Smooth muscle cell (in vitro differentiated cells): ENCODE measurements at regions not wholly inside any gene's neighbourhood (a gene's known extent, or its start where the extent isn't known, plus 50 kb on each side); places are given as distances from the start of the nearest gene placed in this dataset.

Experiments used
- DNase-seq: peaks from one replicate; lab custom pipeline; 2025; ENCODE audit not compliant: unreplicated experiment; lab: John Stamatoyannopoulos, UW
- H2AFZ ChIP-seq: fragments of 200-600 bp; sonication (generic); 2 replicates; pipeline ENCODE4 v1.6.0; 2016; ENCODE audit warnings: antibody characterized with exemption, low read depth, mild to moderate bottlenecking
- H3F3A ChIP-seq: fragments of 200-600 bp; sonication (generic); 2 replicates; pipeline ENCODE4 v1.6.0; 2017; ENCODE audit warnings: antibody characterized with exemption, low read depth
- H3K27ac ChIP-seq: fragments of 200-600 bp; sonication (generic); 2 replicates; pipeline ENCODE4 v1.5.1; 2016; ENCODE audit warnings: low read depth, mild to moderate bottlenecking
- H3K27me3 ChIP-seq: fragments of 200-600 bp; sonication (generic); 2 replicates; pipeline ENCODE4 v1.6.1; 2016; ENCODE audit warnings: low read depth, mild to moderate bottlenecking
- H3K36me3 ChIP-seq: fragments of 200-600 bp; sonication (generic); 2 replicates; pipeline ENCODE4 v1.5.1; 2016; ENCODE audit warnings: low read depth
- H3K4me1 ChIP-seq: fragments of 200-600 bp; sonication (generic); 2 replicates; pipeline ENCODE4 v1.5.1; 2016; ENCODE audit warnings: low read depth
- H3K4me2 ChIP-seq: fragments of 200-600 bp; sonication (generic); 2 replicates; pipeline ENCODE4 v1.6.0; 2016; ENCODE audit warnings: mild to moderate bottlenecking
- H3K4me3 ChIP-seq: fragments of 200-600 bp; sonication (generic); 2 replicates; pipeline ENCODE4 v1.5.1; 2016; ENCODE audit warnings: mild to moderate bottlenecking
- H3K79me2 ChIP-seq: fragments of 200-600 bp; sonication (generic); 2 replicates; pipeline ENCODE4 v1.6.0; 2016; ENCODE audit warnings: low read depth, mild to moderate bottlenecking
- H3K9ac ChIP-seq: fragments of 200-600 bp; sonication (generic); 2 replicates; pipeline ENCODE4 v1.6.0; 2016; ENCODE audit warnings: low read depth
- H3K9me3 ChIP-seq: fragments of 200-600 bp; sonication (generic); replicated peaks from 2 replicates; pipeline ENCODE4 v1.5.1; 2016; ENCODE audit warnings: low read depth
- H4K20me1 ChIP-seq: fragments of 200-600 bp; sonication (generic); 2 replicates; pipeline ENCODE4 v1.6.0; 2016; ENCODE audit warnings: low read depth
- CTCF ChIP-seq: fragments of 200-600 bp; sonication (generic); IDR thresholded peaks from 2 replicates; pipeline ENCODE4 v1.5.1; 2017; ENCODE audit warnings: borderline replicate concordance, mild to moderate bottlenecking, antibody characterized with exemption; ENCODE audit not compliant: insufficient read depth, poor library complexity, severe bottlenecking
- WGBS: methylation state at CpG from one replicate; pipeline ENCODE4 v1.1.7; 2016; ENCODE audit warnings: low lambda C conversion rate; 5-methylcytosine and 5-hydroxymethylcytosine counted together

DNA sequence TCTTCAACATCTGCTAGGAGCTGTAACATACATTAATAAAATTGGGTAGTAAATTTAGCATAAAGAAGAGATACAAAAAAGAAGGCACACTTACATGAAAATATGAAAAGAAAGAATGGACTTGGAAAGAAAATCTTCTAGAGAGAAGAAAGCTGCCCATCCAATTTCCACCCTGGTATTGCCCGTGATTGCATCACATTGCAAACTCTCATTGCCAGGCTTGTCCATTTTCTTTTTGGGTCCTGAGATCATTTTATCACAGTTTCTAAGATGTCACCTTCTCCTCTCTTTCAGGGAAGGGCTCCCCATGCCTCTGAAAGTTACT, 321.5 kb downstream of the RND3 start:
- Histone ChIP-seq H3K79me2 (no peaks in the 10 kb centered on the region), H2AFZ (no peak overlapping the region), H3K4me1 (peaks cover 7% of the 10 kb centered on the region), H3K4me3 (no peak overlapping the region), H4K20me1 (no peaks in the 10 kb centered on the region), H3K9ac (no peak overlapping the region), H3K9me3 (no peaks in the 10 kb centered on the region), H3K27ac (no peak overlapping the region), H3K36me3 (no peaks in the 10 kb centered on the region), H3K27me3 (no peaks in the 10 kb centered on the region), H3K4me2 (no peak overlapping the region), H3F3A (no peaks in the 10 kb centered on the region)
- DNase-seq: no peak
- WGBS: 95% methylated on average over 1 of the region's 1 CpG
- no peak for TF ChIP-seq CTCF

- no peaks in the 10 kb centered on the region for H3K9me3 ChIP-seq
- no peaks in the 10 kb centered on the region for H3K27me3 ChIP-seq
- no peak overlapping the region for H3K4me3 ChIP-seq
- peaks cover 7% of the 10 kb centered on the region for H3K4me1 ChIP-seq
- no peaks in the 10 kb centered on the region for H3K36me3 ChIP-seq
- H3K4me2 ChIP-seq: no peak overlapping the region
- H3K27ac ChIP-seq: no peak overlapping the region
- no peak overlapping the region for H3K9ac ChIP-seq
- 97% methylated on average over 6 of the region's 6 CpGs for WGBS
- no peak for TF ChIP-seq CTCF
- no peaks in the 10 kb centered on the region for H3K79me2 ChIP-seq
- DNase-seq: no peak
- no peak overlapping the region for H2AFZ ChIP-seq
- H3F3A ChIP-seq: no peaks in the 10 kb centered on the region
- H4K20me1 ChIP-seq: no peaks in the 10 kb centered on the region
Measured at GRCh38 chr2:150165442-150165841, 322.0 kb downstream of the RND3 start.

- no peak overlapping the region for H3K4me2 ChIP-seq
- H4K20me1 ChIP-seq: no peaks in the 10 kb centered on the region
- H3K4me3 ChIP-seq: no peak overlapping the region
- H3K9me3 ChIP-seq: no peaks in the 10 kb centered on the region
- H3K79me2 ChIP-seq: no peaks in the 10 kb centered on the region
- DNase-seq: no peak
- no peak for TF ChIP-seq CTCF
- H3K4me1 ChIP-seq: no peaks in the 10 kb centered on the region
- 91% methylated on average over 6 of the region's 6 CpGs for WGBS
- H3K27ac ChIP-seq: no peak overlapping the region
- no peaks in the 10 kb centered on the region for H3F3A ChIP-seq
- no peak overlapping the region for H2AFZ ChIP-seq
- H3K36me3 ChIP-seq: no peaks in the 10 kb centered on the region
- H3K27me3 ChIP-seq: no peaks in the 10 kb centered on the region
- H3K9ac ChIP-seq: no peak overlapping the region
Measured at GRCh38 chr2:150162241-150162942, 325.1 kb downstream of the RND3 start.

- Histone ChIP-seq H3K9me3 (no peaks in the 10 kb centered on the region), H3K79me2 (no peaks in the 10 kb centered on the region), H4K20me1 (no peaks in the 10 kb centered on the region), H3K4me3 (no peak overlapping the region), H3K27ac (no peak overlapping the region), H3K36me3 (no peaks in the 10 kb centered on the region), H3K9ac (no peak overlapping the region), H3K27me3 (no peaks in the 10 kb centered on the region), H3F3A (no peaks in the 10 kb centered on the region), H3K4me2 (no peak overlapping the region), H3K4me1 (no peaks in the 10 kb centered on the region), H2AFZ (no peak overlapping the region)
- 68% methylated on average over 6 of the region's 6 CpGs for WGBS
- no peak for TF ChIP-seq CTCF
- DNase-seq: no peak
Measured at GRCh38 chr2:150160058-150160457, 327.4 kb downstream of the RND3 start.
